HepG2 (cell line): ENCODE measurements at regions not wholly inside any gene's neighbourhood (a gene's known extent, or its start where the extent isn't known, plus 50 kb on each side); places are given as distances from the start of the nearest gene placed in this dataset.
"Not testable (repeated sequence)": the region's sequence is repeated elsewhere in the genome, so short reads cannot be mapped to it uniquely, and the experiment has no call there.

Experiments
- CTCF ChIP-seq: sonication (generic); formaldehyde crosslinking; IDR thresholded peaks from 2 replicates; pipeline ENCODE4 v1.5.0; 2020; ENCODE audit warnings: mild to moderate bottlenecking, missing genetic modification reagents, moderate library complexity
- SMARCC2 ChIP-seq: fragments of 450-650 bp; IDR thresholded peaks from 2 replicates; pipeline ENCODE4 v1.6.1; 2017; ENCODE audit warnings: antibody characterized with exemption, mild to moderate bottlenecking

- not testable (repeated sequence) for TF ChIP-seq SMARCC2; CTCF (CRISPR knock-in tag)
Measured at GRCh38 chr6:122888680-122889079, 99.6 kb downstream of the SMPDL3A start.
